Ovary (tissue), 3 donors: ENCODE measurements at regions not wholly inside any gene's neighbourhood (a gene's known extent, or its start where the extent isn't known, plus 50 kb on each side); places are given as distances from the start of the nearest gene placed in this dataset.

Experiments used
- CTCF ChIP-seq, 3 donors: fragments of 450-650 bp in 2 of 3; fragments of 200-600 bp in 1 of 3; IDR thresholded peaks; one replicate each; pipeline versions ENCODE4 v1.5.1 to v1.8.0; 2016 to 2022; ENCODE audit warnings: antibody characterized with exemption in 3 of 3, mild to moderate bottlenecking in 1 of 3
- EP300 ChIP-seq: sonication (generic); formaldehyde crosslinking; IDR thresholded peaks from one replicate; pipeline ENCODE4 v1.6.1; 2017; ENCODE audit warnings: antibody characterized with exemption
- donor health status: DM: no; HTN: no; CAD: no.

- TF ChIP-seq CTCF (IDR thresholded peaks at IDR 0.05) (no peak), EP300 (no peak)
Measured at GRCh38 chr5:63500242-63500641, 462.0 kb downstream of the HTR1A start.
